HEK293 (cell line): ENCODE measurements at regions not wholly inside any gene's neighbourhood (a gene's known extent, or its start where the extent isn't known, plus 50 kb on each side); places are given as distances from the start of the nearest gene placed in this dataset.

Experiments
- CTCF ChIA-PET: fragments of 350-600 bp; formaldehyde crosslinking; extraction: SDS; loops from one replicate; lab custom pipeline; 2021; ENCODE audit warnings: antibody characterized with exemption; lab: Yijun Ruan, JAX
- POLR2A ChIA-PET: fragments of 300-600 bp; formaldehyde crosslinking; extraction: SDS; loops from one replicate; lab custom pipeline; 2020; ENCODE audit warnings: antibody characterized with exemption, inconsistent platforms; lab: Yijun Ruan, JAX
- H3K27ac ChIP-seq: fragments of 200-500 bp; sonication (Bioruptor generic); 2 replicates; pipeline ENCODE4 v1.5.1; 2014; ENCODE audit warnings: low read depth, low read length, control low read depth, inconsistent platforms; ENCODE audit errors: extremely low read depth
- H3K36me3 ChIP-seq, 2 experiments: fragments of 200-500 bp in 1 of 2; sonication (Bioruptor generic) in 1 of 2; 1 replicate in 1 of 2; 2 replicates in 1 of 2; pipeline ENCODE4 v1.5.1; 2014 to 2017; ENCODE audit warnings: inconsistent platforms in 2 of 2, low read length in 2 of 2; ENCODE audit not compliant: control insufficient read depth in 2 of 2, insufficient read depth in 1 of 2
- H3K4me1 ChIP-seq: fragments of 200-500 bp; sonication (Bioruptor generic); 2 replicates; pipeline ENCODE4 v1.5.1; 2014; ENCODE audit warnings: mild to moderate bottlenecking, low read length, inconsistent platforms; ENCODE audit not compliant: control insufficient read depth, insufficient read depth
- H3K4me3 ChIP-seq: 2 replicates; pipeline ENCODE4 v1.5.1; 2011; ENCODE audit warnings: low read depth, mild to moderate bottlenecking, control low read depth, low read length, moderate library complexity
- H3K9me3 ChIP-seq: fragments of 200-500 bp; sonication (Bioruptor generic); 2 replicates; pipeline ENCODE4 v1.5.1; 2014; ENCODE audit warnings: low read depth, low read length, inconsistent platforms; ENCODE audit not compliant: control insufficient read depth, insufficient read depth
- SALL2 ChIP-seq: fragments of 450-650 bp; formaldehyde crosslinking; IDR thresholded peaks from 2 replicates; pipeline ENCODE4 v1.5.0; 2017; ENCODE audit warnings: missing biosample characterization, mild to moderate bottlenecking, missing genetic modification characterization, borderline replicate concordance
- TRIM28 ChIP-seq: IDR thresholded peaks from 2 replicates; pipeline ENCODE4 v1.6.1; 2011; ENCODE audit warnings: low read length, control low read depth, borderline replicate concordance
- YY2 ChIP-seq: fragments of 450-650 bp; formaldehyde crosslinking; IDR thresholded peaks from 2 replicates; pipeline ENCODE4 v1.5.1; 2016; ENCODE audit warnings: missing biosample characterization, missing genetic modification characterization
- ZNF114 ChIP-seq: fragments of 450-650 bp; formaldehyde crosslinking; IDR thresholded peaks from 2 replicates; pipeline ENCODE4 v1.5.0; 2017; ENCODE audit warnings: missing biosample characterization, missing genetic modification characterization
- ZNF132 ChIP-seq: fragments of 450-650 bp; formaldehyde crosslinking; IDR thresholded peaks from 2 replicates; pipeline ENCODE4 v1.5.1; 2017; ENCODE audit warnings: missing biosample characterization, missing genetic modification characterization, borderline replicate concordance
- ZNF175 ChIP-seq: fragments of 450-650 bp; formaldehyde crosslinking; IDR thresholded peaks from 2 replicates; pipeline ENCODE4 v1.5.1; 2016; ENCODE audit warnings: missing biosample characterization, missing genetic modification characterization
- ZNF350 ChIP-seq: fragments of 450-650 bp; formaldehyde crosslinking; IDR thresholded peaks from 2 replicates; pipeline ENCODE4 v1.5.0; 2017; ENCODE audit warnings: missing biosample characterization, mild to moderate bottlenecking, missing genetic modification characterization
- ZNF530 ChIP-seq: fragments of 450-650 bp; formaldehyde crosslinking; IDR thresholded peaks from 2 replicates; pipeline ENCODE4 v1.5.1; 2016; ENCODE audit warnings: low read depth, missing biosample characterization, missing genetic modification characterization
- ZNF707 ChIP-seq: fragments of 450-650 bp; formaldehyde crosslinking; IDR thresholded peaks from 2 replicates; pipeline ENCODE4 v1.5.1; 2016; ENCODE audit warnings: missing biosample characterization, missing genetic modification characterization
- ZNF791 ChIP-seq: fragments of 450-650 bp; formaldehyde crosslinking; IDR thresholded peaks from 2 replicates; pipeline ENCODE4 v1.5.1; 2016; ENCODE audit warnings: missing biosample characterization, missing genetic modification characterization
- TF ChIP-seq, protein P1 (sequence below): fragments of 450-650 bp; formaldehyde crosslinking; IDR thresholded peaks from 2 replicates; pipeline ENCODE4 v1.5.1; 2016; ENCODE audit warnings: missing biosample characterization, missing genetic modification characterization
- TF ChIP-seq, protein P2 (sequence below): fragments of 450-650 bp; formaldehyde crosslinking; IDR thresholded peaks from 2 replicates; pipeline ENCODE4 v1.5.1; 2017; ENCODE audit warnings: missing biosample characterization, missing genetic modification characterization
- TF ChIP-seq, protein P3 (sequence below): fragments of 450-650 bp; formaldehyde crosslinking; optimal IDR thresholded peaks from 2 replicates; pipeline ENCODE3; 2016; ENCODE audit warnings: missing biosample characterization, mild to moderate bottlenecking, missing genetic modification characterization
- TF ChIP-seq, protein P4 (sequence below): fragments of 450-650 bp; formaldehyde crosslinking; IDR thresholded peaks from 2 replicates; pipeline ENCODE4 v1.5.1; 2016; ENCODE audit warnings: missing biosample characterization, missing genetic modification characterization, borderline replicate concordance
- TF ChIP-seq, protein P5 (sequence below): sonication (generic); formaldehyde crosslinking; IDR thresholded peaks from 2 replicates; pipeline ENCODE4 v1.8.1; 2022; ENCODE audit warnings: mild to moderate bottlenecking, moderate library complexity, missing genetic modification reagents
- TF ChIP-seq, protein P6 (sequence below): fragments of 450-650 bp; formaldehyde crosslinking; IDR thresholded peaks from 2 replicates; pipeline ENCODE4 v1.5.1; 2016; ENCODE audit warnings: missing biosample characterization, missing genetic modification characterization
- TF ChIP-seq, protein P7 (sequence below): fragments of 450-650 bp; formaldehyde crosslinking; IDR thresholded peaks from 2 replicates; pipeline ENCODE4 v1.5.1; 2017; ENCODE audit warnings: missing biosample characterization, missing genetic modification characterization
- TF ChIP-seq, protein P8 (sequence below): fragments of 450-650 bp; formaldehyde crosslinking; IDR thresholded peaks from 2 replicates; pipeline ENCODE4 v1.5.1; 2017; ENCODE audit warnings: missing biosample characterization, missing genetic modification characterization

DNA sequence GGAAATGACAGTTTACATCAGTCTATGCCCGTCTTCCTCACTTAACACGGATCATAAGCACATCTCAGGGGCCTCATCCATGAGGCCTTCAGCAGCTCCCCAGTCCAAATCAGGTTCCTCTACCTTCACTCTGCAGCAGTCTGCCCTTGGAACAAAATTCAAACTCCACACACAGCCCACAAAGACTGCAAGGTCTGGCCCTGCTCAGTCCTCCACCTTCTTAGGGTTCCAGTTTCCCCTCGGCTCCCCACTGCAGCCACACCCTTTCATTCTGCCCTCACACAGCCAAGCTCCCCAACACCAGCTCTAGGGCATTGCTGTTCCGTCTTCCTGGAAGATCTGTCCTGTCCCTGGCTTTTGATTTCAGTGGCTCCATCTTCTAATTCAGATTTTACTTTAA lies 95.2 kb upstream of the IQSEC1 start:
- H3K36me3 ChIP-seq = no peaks in the 10 kb centered on the region
- CTCF ChIA-PET = no interaction called here
- TF ChIP-seq, protein P1, sequence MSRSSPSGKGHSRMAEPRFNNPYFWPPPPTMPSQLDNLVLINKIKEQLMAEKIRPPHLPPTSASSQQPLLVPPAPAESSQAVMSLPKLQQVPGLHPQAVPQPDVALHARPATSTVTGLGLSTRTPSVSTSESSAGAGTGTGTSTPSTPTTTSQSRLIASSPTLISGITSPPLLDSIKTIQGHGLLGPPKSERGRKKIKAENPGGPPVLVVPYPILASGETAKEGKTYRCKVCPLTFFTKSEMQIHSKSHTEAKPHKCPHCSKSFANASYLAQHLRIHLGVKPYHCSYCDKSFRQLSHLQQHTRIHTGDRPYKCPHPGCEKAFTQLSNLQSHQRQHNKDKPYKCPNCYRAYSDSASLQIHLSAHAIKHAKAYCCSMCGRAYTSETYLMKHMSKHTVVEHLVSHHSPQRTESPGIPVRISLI (tag by site-specific recombination) = no peak
- no peak for TF ChIP-seq ZNF132 (tag by site-specific recombination)
- TF ChIP-seq, protein P2, sequence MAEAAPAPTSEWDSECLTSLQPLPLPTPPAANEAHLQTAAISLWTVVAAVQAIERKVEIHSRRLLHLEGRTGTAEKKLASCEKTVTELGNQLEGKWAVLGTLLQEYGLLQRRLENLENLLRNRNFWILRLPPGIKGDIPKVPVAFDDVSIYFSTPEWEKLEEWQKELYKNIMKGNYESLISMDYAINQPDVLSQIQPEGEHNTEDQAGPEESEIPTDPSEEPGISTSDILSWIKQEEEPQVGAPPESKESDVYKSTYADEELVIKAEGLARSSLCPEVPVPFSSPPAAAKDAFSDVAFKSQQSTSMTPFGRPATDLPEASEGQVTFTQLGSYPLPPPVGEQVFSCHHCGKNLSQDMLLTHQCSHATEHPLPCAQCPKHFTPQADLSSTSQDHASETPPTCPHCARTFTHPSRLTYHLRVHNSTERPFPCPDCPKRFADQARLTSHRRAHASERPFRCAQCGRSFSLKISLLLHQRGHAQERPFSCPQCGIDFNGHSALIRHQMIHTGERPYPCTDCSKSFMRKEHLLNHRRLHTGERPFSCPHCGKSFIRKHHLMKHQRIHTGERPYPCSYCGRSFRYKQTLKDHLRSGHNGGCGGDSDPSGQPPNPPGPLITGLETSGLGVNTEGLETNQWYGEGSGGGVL (tag by site-specific recombination) = no peak
- TF ChIP-seq ZNF350 (tag by site-specific recombination) = no peak
- TF ChIP-seq TRIM28 = no peak
- TF ChIP-seq, protein P3, sequence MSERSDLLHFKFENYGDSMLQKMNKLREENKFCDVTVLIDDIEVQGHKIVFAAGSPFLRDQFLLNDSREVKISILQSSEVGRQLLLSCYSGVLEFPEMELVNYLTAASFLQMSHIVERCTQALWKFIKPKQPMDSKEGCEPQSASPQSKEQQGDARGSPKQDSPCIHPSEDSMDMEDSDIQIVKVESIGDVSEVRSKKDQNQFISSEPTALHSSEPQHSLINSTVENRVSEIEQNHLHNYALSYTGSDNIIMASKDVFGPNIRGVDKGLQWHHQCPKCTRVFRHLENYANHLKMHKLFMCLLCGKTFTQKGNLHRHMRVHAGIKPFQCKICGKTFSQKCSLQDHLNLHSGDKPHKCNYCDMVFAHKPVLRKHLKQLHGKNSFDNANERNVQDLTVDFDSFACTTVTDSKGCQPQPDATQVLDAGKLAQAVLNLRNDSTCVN = no peak
- no peak for TF ChIP-seq ZNF175
- POLR2A ChIA-PET = no interaction called here
- no peak overlapping the region for H3K27ac ChIP-seq
- no peak overlapping the region for H3K4me3 ChIP-seq
- no peaks in the 10 kb centered on the region for H3K4me1 ChIP-seq
- H3K9me3 ChIP-seq = no peaks in the 10 kb centered on the region

DNA sequence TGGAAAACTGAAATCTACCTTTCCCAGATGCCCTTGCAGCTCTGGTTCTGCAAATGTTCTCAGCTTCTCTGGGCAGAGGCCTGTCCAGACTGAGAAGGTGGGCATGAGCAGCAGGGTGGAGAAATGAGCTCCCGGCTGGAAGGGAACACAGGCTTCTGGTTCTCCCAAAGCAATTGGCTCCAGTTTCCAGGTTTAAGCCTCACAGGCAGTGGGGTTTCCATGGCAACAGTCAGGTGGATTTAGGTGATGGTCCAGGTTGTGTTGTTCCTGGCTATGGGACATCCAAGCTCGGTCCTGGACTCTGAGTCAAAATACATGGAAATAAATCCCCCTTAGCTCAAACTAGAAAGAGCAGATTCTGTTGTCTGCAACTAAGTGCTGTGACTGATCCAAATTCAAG lies 94.6 kb upstream of the IQSEC1 start:
- TF ChIP-seq ZNF791 (tag by site-specific recombination) = no peak
- TF ChIP-seq ZNF114 (tag by site-specific recombination) = no peak
- no peak for TF ChIP-seq ZNF530
- TF ChIP-seq, protein P4, sequence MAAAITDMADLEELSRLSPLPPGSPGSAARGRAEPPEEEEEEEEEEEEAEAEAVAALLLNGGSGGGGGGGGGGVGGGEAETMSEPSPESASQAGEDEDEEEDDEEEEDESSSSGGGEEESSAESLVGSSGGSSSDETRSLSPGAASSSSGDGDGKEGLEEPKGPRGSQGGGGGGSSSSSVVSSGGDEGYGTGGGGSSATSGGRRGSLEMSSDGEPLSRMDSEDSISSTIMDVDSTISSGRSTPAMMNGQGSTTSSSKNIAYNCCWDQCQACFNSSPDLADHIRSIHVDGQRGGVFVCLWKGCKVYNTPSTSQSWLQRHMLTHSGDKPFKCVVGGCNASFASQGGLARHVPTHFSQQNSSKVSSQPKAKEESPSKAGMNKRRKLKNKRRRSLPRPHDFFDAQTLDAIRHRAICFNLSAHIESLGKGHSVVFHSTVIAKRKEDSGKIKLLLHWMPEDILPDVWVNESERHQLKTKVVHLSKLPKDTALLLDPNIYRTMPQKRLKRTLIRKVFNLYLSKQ = no peak
- TF ChIP-seq, protein P5, sequence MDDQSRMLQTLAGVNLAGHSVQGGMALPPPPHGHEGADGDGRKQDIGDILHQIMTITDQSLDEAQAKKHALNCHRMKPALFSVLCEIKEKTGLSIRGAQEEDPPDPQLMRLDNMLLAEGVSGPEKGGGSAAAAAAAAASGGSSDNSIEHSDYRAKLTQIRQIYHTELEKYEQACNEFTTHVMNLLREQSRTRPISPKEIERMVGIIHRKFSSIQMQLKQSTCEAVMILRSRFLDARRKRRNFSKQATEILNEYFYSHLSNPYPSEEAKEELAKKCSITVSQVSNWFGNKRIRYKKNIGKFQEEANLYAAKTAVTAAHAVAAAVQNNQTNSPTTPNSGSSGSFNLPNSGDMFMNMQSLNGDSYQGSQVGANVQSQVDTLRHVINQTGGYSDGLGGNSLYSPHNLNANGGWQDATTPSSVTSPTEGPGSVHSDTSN (CRISPR knock-in tag) = no peak
- no peak for TF ChIP-seq ZNF707 (tag by site-specific recombination)
- TF ChIP-seq SALL2 (tag by site-specific recombination) = no peak
- POLR2A ChIA-PET = no interaction called here
- Histone ChIP-seq H3K36me3 (no peaks in the 10 kb centered on the region), H3K27ac (no peak overlapping the region), H3K4me1 (no peaks in the 10 kb centered on the region), H3K4me3 (no peak overlapping the region), H3K9me3 (no peaks in the 10 kb centered on the region)
- CTCF ChIA-PET = no interaction called here

DNA sequence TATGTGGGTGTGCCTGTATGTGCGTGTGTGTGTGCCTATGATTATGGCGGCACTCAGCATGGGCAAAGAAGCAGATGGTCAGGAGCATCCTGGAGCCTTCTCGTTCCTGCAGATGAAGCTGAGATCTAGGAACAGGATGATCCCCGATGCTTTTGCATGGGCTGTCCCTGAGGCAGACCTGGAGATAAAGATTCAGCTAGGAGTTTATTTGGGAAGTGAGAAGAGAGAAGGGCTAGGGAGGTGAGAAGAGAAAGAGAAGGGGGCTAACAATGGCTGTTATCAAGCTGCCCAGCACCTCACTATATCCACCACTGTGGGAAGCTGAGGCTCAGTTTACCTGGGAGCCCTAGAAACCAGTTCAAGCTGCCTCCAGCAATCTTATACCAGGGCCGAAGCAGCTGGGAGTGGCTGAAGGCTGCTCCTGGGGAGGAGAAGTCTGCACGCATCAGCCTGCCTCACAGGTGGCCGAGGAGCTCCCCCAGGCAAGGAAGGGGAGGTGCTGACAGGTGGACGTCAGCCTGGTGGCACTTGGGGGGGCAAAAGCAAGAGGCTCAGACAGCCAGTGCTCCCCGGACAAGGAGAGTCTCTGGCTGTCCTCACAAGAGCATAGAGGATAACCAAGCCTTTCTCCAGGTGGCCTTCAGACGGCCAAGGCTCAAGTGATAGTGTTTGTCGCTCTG lies 94.0 kb upstream of the IQSEC1 start:
- no peak overlapping the region for H3K4me3 ChIP-seq
- H3K36me3 ChIP-seq = no peaks in the 10 kb centered on the region
- H3K27ac ChIP-seq = no peak overlapping the region
- ChIA-PET CTCF (no interaction called here), POLR2A (no interaction called here)
- no peaks in the 10 kb centered on the region for H3K4me1 ChIP-seq
- H3K9me3 ChIP-seq = no peaks in the 10 kb centered on the region
- TF ChIP-seq, protein P6, sequence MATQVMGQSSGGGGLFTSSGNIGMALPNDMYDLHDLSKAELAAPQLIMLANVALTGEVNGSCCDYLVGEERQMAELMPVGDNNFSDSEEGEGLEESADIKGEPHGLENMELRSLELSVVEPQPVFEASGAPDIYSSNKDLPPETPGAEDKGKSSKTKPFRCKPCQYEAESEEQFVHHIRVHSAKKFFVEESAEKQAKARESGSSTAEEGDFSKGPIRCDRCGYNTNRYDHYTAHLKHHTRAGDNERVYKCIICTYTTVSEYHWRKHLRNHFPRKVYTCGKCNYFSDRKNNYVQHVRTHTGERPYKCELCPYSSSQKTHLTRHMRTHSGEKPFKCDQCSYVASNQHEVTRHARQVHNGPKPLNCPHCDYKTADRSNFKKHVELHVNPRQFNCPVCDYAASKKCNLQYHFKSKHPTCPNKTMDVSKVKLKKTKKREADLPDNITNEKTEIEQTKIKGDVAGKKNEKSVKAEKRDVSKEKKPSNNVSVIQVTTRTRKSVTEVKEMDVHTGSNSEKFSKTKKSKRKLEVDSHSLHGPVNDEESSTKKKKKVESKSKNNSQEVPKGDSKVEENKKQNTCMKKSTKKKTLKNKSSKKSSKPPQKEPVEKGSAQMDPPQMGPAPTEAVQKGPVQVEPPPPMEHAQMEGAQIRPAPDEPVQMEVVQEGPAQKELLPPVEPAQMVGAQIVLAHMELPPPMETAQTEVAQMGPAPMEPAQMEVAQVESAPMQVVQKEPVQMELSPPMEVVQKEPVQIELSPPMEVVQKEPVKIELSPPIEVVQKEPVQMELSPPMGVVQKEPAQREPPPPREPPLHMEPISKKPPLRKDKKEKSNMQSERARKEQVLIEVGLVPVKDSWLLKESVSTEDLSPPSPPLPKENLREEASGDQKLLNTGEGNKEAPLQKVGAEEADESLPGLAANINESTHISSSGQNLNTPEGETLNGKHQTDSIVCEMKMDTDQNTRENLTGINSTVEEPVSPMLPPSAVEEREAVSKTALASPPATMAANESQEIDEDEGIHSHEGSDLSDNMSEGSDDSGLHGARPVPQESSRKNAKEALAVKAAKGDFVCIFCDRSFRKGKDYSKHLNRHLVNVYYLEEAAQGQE = no peak
- TF ChIP-seq, protein P7, sequence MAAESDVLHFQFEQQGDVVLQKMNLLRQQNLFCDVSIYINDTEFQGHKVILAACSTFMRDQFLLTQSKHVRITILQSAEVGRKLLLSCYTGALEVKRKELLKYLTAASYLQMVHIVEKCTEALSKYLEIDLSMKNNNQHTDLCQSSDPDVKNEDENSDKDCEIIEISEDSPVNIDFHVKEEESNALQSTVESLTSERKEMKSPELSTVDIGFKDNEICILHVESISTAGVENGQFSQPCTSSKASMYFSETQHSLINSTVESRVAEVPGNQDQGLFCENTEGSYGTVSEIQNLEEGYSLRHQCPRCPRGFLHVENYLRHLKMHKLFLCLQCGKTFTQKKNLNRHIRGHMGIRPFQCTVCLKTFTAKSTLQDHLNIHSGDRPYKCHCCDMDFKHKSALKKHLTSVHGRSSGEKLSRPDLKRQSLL (tag by site-specific recombination) = no peak
- no peak for TF ChIP-seq YY2 (tag by site-specific recombination)
- TF ChIP-seq, protein P8, sequence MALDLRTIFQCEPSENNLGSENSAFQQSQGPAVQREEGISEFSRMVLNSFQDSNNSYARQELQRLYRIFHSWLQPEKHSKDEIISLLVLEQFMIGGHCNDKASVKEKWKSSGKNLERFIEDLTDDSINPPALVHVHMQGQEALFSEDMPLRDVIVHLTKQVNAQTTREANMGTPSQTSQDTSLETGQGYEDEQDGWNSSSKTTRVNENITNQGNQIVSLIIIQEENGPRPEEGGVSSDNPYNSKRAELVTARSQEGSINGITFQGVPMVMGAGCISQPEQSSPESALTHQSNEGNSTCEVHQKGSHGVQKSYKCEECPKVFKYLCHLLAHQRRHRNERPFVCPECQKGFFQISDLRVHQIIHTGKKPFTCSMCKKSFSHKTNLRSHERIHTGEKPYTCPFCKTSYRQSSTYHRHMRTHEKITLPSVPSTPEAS (tag by site-specific recombination) = no peak
